ENCODE measurements at regions not wholly inside any gene's neighbourhood (a gene's known extent, or its start where the extent isn't known, plus 50 kb on each side); places are given as distances from the start of the nearest gene placed in this dataset.

DNA sequence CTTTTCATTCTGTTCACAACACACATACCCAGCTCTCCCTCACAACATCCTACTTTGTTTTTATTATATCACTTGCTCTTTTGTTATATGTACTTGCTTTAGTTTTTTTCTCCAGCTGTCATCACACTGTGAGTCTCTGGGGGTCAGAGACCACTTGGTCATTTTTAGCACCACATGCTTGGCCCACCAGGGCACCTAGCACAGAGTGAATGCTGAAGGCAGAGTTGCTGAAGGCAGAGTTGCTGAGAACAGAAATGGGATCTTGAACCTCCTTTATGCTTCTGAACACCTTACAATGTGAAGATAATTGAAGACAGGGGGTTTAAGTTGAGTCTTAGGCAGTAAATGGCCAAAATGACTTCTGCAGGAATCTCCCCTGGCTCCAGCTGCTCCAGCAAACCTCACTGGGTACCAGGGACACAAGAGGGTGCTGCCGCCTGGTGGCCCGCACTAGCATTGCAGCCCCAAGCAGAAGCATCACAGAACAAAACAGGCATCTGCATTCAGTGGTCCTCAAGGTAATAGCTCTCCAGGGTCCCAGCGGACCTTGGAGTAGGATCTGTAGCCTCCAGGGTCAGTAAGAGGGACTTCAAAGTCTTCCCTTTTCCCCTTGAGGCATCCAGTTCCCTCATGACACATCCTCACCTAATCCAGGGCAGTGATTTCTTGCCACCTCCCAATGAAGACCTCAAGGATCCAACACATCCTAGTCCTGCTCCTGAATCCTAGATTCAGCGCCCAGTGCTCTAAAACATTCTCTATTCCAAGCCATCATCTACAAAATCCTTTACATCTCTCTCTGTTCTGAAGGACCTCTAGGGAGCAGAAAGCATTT, 1972.6 kb downstream of the TP53TG3F start:
- Mint-ChIP-seq H3K4me1 (ENCODE audit: low read depth) (no peaks in the 10 kb centered on the region), H3K27ac (ENCODE audit: unreplicated experiment) (peak overlapping the region; percentile 9), H3K4me3 (ENCODE audit: unreplicated experiment) (no peak overlapping the region), H3K27me3 (ENCODE audit: low read depth) (no peaks in the 10 kb centered on the region), H3K9me3 (ENCODE audit: low read depth) (peaks cover 57% of the 10 kb centered on the region), H3K36me3 (ENCODE audit: low read depth) (no peaks in the 10 kb centered on the region)
- peak; percentile 48 for DNase-seq (ENCODE audit: low spot score)
- TF ChIP-seq, protein P1, sequence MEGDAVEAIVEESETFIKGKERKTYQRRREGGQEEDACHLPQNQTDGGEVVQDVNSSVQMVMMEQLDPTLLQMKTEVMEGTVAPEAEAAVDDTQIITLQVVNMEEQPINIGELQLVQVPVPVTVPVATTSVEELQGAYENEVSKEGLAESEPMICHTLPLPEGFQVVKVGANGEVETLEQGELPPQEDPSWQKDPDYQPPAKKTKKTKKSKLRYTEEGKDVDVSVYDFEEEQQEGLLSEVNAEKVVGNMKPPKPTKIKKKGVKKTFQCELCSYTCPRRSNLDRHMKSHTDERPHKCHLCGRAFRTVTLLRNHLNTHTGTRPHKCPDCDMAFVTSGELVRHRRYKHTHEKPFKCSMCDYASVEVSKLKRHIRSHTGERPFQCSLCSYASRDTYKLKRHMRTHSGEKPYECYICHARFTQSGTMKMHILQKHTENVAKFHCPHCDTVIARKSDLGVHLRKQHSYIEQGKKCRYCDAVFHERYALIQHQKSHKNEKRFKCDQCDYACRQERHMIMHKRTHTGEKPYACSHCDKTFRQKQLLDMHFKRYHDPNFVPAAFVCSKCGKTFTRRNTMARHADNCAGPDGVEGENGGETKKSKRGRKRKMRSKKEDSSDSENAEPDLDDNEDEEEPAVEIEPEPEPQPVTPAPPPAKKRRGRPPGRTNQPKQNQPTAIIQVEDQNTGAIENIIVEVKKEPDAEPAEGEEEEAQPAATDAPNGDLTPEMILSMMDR (IDR thresholded peaks at IDR 0.05), result peak; percentile 45

- Mint-ChIP-seq H3K27ac (ENCODE audit: unreplicated experiment) (no peak overlapping the region), H3K9me3 (ENCODE audit: low read depth) (peaks cover 68% of the 10 kb centered on the region), H3K4me1 (ENCODE audit: low read depth) (no peaks in the 10 kb centered on the region), H3K27me3 (ENCODE audit: low read depth) (no peaks in the 10 kb centered on the region), H3K36me3 (ENCODE audit: low read depth) (no peaks in the 10 kb centered on the region), H3K4me3 (ENCODE audit: unreplicated experiment) (no peak overlapping the region)
- DNase-seq (ENCODE audit: low spot score), result no peak
- TF ChIP-seq, protein P1 (IDR thresholded peaks at IDR 0.05), result no peak
Measured at GRCh38 chr16:35440875-35441274, 1981.5 kb downstream of the TP53TG3F start.

DNA sequence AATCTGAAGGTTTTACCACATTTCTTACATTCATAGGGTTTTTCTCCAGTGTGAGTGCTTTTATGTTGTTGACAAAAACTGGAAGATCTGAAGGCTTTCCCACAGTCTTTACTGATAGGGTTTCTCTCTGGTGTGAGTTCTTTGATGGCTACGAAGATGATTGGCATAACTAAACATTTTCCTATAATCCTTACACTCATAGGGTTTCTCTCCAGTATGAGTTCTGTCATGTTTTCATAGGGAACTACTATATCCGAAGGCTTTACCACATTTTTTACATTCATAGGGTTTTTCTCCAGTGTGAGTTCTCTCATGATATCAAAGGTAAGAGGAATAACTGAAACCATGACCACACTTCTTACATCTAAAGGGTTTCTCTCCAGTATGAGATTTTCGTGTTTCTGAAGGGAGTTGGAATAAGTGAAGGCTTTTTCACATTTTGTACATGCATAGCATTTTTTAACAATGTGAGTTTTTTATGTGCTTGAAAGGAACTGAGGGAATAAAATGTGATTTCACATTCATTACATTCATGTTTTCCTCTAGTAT, 1987.7 kb downstream of the TP53TG3F start:
- TF ChIP-seq, protein P1 (IDR thresholded peaks at IDR 0.05), result no peak
- Mint-ChIP-seq H3K9me3 (ENCODE audit: low read depth) (peaks cover 80% of the 10 kb centered on the region), H3K4me3 (ENCODE audit: unreplicated experiment) (no peak overlapping the region), H3K36me3 (ENCODE audit: low read depth) (peaks cover 2% of the 10 kb centered on the region), H3K27ac (ENCODE audit: unreplicated experiment) (no peak overlapping the region), H3K27me3 (ENCODE audit: low read depth) (no peaks in the 10 kb centered on the region), H3K4me1 (ENCODE audit: low read depth) (no peaks in the 10 kb centered on the region)
- no peak for DNase-seq (ENCODE audit: low spot score)

DNA sequence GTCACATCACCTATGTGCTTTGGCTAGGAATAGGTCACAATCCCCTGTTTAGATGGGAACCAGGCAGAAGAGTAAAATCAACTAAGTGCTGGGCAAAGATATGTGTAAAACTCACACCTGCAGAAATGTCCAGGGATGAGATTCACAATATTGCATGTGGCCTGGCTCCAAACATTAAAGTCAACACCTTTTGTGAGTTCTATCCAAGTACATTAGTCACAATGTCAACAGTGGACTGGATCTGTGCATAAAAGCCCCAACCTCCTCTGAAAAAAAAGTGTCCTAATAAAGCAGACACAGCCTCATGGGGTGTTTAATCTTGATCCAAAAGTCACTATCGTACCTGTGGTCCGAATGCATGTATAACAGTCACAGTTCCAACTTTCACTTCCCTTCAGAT, 1990.3 kb downstream of the TP53TG3F start:
- Mint-ChIP-seq H3K36me3 (ENCODE audit: low read depth) (peaks cover 2% of the 10 kb centered on the region), H3K4me1 (ENCODE audit: low read depth) (no peaks in the 10 kb centered on the region), H3K4me3 (ENCODE audit: unreplicated experiment) (no peak overlapping the region), H3K27ac (ENCODE audit: unreplicated experiment) (no peak overlapping the region), H3K27me3 (ENCODE audit: low read depth) (no peaks in the 10 kb centered on the region), H3K9me3 (ENCODE audit: low read depth) (peaks cover 80% of the 10 kb centered on the region)
- no peak for DNase-seq (ENCODE audit: low spot score)
- TF ChIP-seq, protein P1 (IDR thresholded peaks at IDR 0.05), result no peak

GRCh38 chr16:35450648-35451047, 1991.2 kb downstream of the TP53TG3F start:
- Mint-ChIP-seq H3K27ac (ENCODE audit: unreplicated experiment) (no peak overlapping the region), H3K4me3 (ENCODE audit: unreplicated experiment) (no peak overlapping the region), H3K9me3 (ENCODE audit: low read depth) (peaks cover 76% of the 10 kb centered on the region), H3K4me1 (ENCODE audit: low read depth) (no peaks in the 10 kb centered on the region), H3K36me3 (ENCODE audit: low read depth) (peaks cover 2% of the 10 kb centered on the region), H3K27me3 (ENCODE audit: low read depth) (no peaks in the 10 kb centered on the region)
- TF ChIP-seq, protein P1 (IDR thresholded peaks at IDR 0.05), result no peak
- DNase-seq (ENCODE audit: low spot score), result no peak

Measured in chondrocyte (in vitro differentiated cells).